Fibroblast of lung (primary cell): ENCODE measurements at regions not wholly inside any gene's neighbourhood (a gene's known extent, or its start where the extent isn't known, plus 50 kb on each side); places are given as distances from the start of the nearest gene placed in this dataset.

Source experiments
- DNase-seq, 2 donors: peaks; one replicate each; pipeline versions ENCODE4 v3.0.0 to v3.0.0-alpha.2; 2010; ENCODE audit warnings: low read depth in 2 of 2
- H2AFZ ChIP-seq: 2 replicates; pipeline ENCODE4 v1.5.1; 2012; ENCODE audit warnings: low read length, control low read depth, inconsistent platforms
- H3K27ac ChIP-seq: 2 replicates; pipeline ENCODE4 v1.5.1; 2011; ENCODE audit warnings: low read length, control low read depth; ENCODE audit not compliant: insufficient read depth
- H3K27me3 ChIP-seq: 2 replicates; pipeline ENCODE4 v1.5.1; 2011; ENCODE audit warnings: mild to moderate bottlenecking, low read length; ENCODE audit not compliant: control insufficient read depth, insufficient read depth
- H3K36me3 ChIP-seq: 2 replicates; pipeline ENCODE4 v1.5.1; 2011; ENCODE audit warnings: low read length; ENCODE audit not compliant: control insufficient read depth, insufficient read depth
- H3K4me1 ChIP-seq: 2 replicates; pipeline ENCODE4 v1.5.1; 2011; ENCODE audit warnings: low read length; ENCODE audit not compliant: control insufficient read depth, insufficient read depth; ENCODE audit errors: extremely low read depth
- H3K4me2 ChIP-seq: 2 replicates; pipeline ENCODE4 v1.5.1; 2011; ENCODE audit warnings: low read length, control low read depth; ENCODE audit not compliant: insufficient read depth; ENCODE audit errors: extremely low read depth
- H3K4me3 ChIP-seq, 4 experiments: fragments of 200-600 bp in 1 of 4; sonication (generic) in 1 of 4; replicated peaks in 1 of 4; 2 replicates each; pipeline ENCODE4 v1.5.1; 2011 to 2016; ENCODE audit warnings: low read length in 4 of 4, low read depth in 3 of 4, mild to moderate bottlenecking in 3 of 4, control low read depth in 2 of 4, inconsistent platforms in 1 of 4, mixed read lengths in 1 of 4; ENCODE audit not compliant: insufficient read depth in 1 of 4; ENCODE audit errors: control extremely low read depth in 1 of 4
- H3K79me2 ChIP-seq: 2 replicates; pipeline ENCODE4 v1.5.1; 2012; ENCODE audit warnings: mild to moderate bottlenecking, low read length, inconsistent platforms; ENCODE audit not compliant: control insufficient read depth, insufficient read depth
- H3K9ac ChIP-seq: 2 replicates; pipeline ENCODE4 v1.5.1; 2011; ENCODE audit warnings: mild to moderate bottlenecking, low read length, control low read depth; ENCODE audit not compliant: insufficient read depth
- H3K9me3 ChIP-seq: 2 replicates; pipeline ENCODE4 v1.5.1; 2012; ENCODE audit warnings: low read depth, low read length; ENCODE audit not compliant: control insufficient read depth, insufficient read depth
- H4K20me1 ChIP-seq: 2 replicates; pipeline ENCODE4 v1.5.1; 2011; ENCODE audit warnings: low read length; ENCODE audit not compliant: control insufficient read depth, insufficient read depth; ENCODE audit errors: extremely low read depth
- CTCF ChIP-seq, 2 donors: IDR thresholded peaks in 1 of 2; conservative IDR thresholded peaks in 1 of 2; 1 replicate in 1 of 2; 2 replicates in 1 of 2; pipeline ENCODE4 v1.5.1; 2011 to 2012; ENCODE audit warnings: low read length in 2 of 2, control low read depth in 1 of 2, inconsistent platforms in 1 of 2, low read depth in 1 of 2, mild to moderate bottlenecking in 1 of 2
- EZH2 ChIP-seq: IDR thresholded peaks from 2 replicates; pipeline ENCODE4 v1.5.1; 2012; ENCODE audit warnings: low read length, control low read depth, mild to moderate bottlenecking; ENCODE audit errors: missing control alignments

- Histone ChIP-seq H3K9ac (no peak overlapping the region), H4K20me1 (no peaks in the 10 kb centered on the region), H3K27ac (no peak overlapping the region), H3K4me2 (no peak overlapping the region), H2AFZ (no peak overlapping the region), H3K79me2 (no peaks in the 10 kb centered on the region), H3K9me3 (no peaks in the 10 kb centered on the region), H3K4me3 (no peak overlapping the region), H3K4me1 (no peaks in the 10 kb centered on the region), H3K36me3 (no peaks in the 10 kb centered on the region), H3K27me3 (no peaks in the 10 kb centered on the region)
- TF ChIP-seq EZH2 (no peak), CTCF (conservative IDR thresholded peaks at IDR 0.05 in 1 of 2, IDR thresholded peaks at IDR 0.05 in 1 of 2; ENCODE audit: low read depth in 1 of 2, low read length in 2 of 2) (no peak)
- no peak for DNase-seq
Observed at GRCh38 chr5:179430193-179431175, 85.2 kb upstream of the ADAMTS2 start.

- Histone ChIP-seq H4K20me1 (no peaks in the 10 kb centered on the region), H3K9me3 (no peaks in the 10 kb centered on the region), H2AFZ (no peak overlapping the region), H3K4me1 (no peaks in the 10 kb centered on the region), H3K9ac (no peak overlapping the region), H3K27me3 (no peaks in the 10 kb centered on the region), H3K4me3 (no peak overlapping the region), H3K79me2 (no peaks in the 10 kb centered on the region), H3K36me3 (no peaks in the 10 kb centered on the region), H3K27ac (no peak overlapping the region), H3K4me2 (no peak overlapping the region)
- TF ChIP-seq CTCF (conservative IDR thresholded peaks at IDR 0.05 in 1 of 2, IDR thresholded peaks at IDR 0.05 in 1 of 2; ENCODE audit: low read depth in 1 of 2, low read length in 2 of 2) (no peak), EZH2 (no peak)
- DNase-seq = no peak
Observed at GRCh38 chr5:179427676-179428056, 82.4 kb upstream of the ADAMTS2 start.

GRCh38 chr5:179427032-179427675 lies 81.9 kb upstream of the ADAMTS2 start:
- H3K9ac ChIP-seq = no peak overlapping the region
- no peaks in the 10 kb centered on the region for H3K9me3 ChIP-seq
- no peak overlapping the region for H2AFZ ChIP-seq
- H4K20me1 ChIP-seq = no peaks in the 10 kb centered on the region
- H3K4me3 ChIP-seq = no peak overlapping the region
- no peaks in the 10 kb centered on the region for H3K79me2 ChIP-seq
- H3K36me3 ChIP-seq = no peaks in the 10 kb centered on the region
- H3K4me1 ChIP-seq = no peaks in the 10 kb centered on the region
- H3K27ac ChIP-seq = no peak overlapping the region
- DNase-seq = no peak
- TF ChIP-seq CTCF (conservative IDR thresholded peaks at IDR 0.05 in 1 of 2, IDR thresholded peaks at IDR 0.05 in 1 of 2; ENCODE audit: low read depth in 1 of 2, low read length in 2 of 2) = no peak
- TF ChIP-seq EZH2 = no peak
- no peak overlapping the region for H3K4me2 ChIP-seq
- no peaks in the 10 kb centered on the region for H3K27me3 ChIP-seq
